Gastrocnemius medialis (tissue), 4 donors: ENCODE measurements at regions not wholly inside any gene's neighbourhood (a gene's known extent, or its start where the extent isn't known, plus 50 kb on each side); places are given as distances from the start of the nearest gene placed in this dataset.
"Not testable (repeated sequence)": the region's sequence is repeated elsewhere in the genome, so short reads cannot be mapped to it uniquely, and the experiment has no call there.

Experiments
- ATAC-seq, 2 donors: fragments of 150-250 bp; one replicate each; pipeline ENCODE4 v1.9.1; 2016
- DNase-seq, 2 donors: peaks; one replicate each; pipeline ENCODE4 v3.0.0-alpha.2; 2019
- H3K27ac ChIP-seq, 4 donors: fragments of 200-600 bp; sonication (generic); 1 replicate in 1 of 4; 2 replicates in 3 of 4; pipeline ENCODE4 v1.5.1; 2016 to 2018; ENCODE audit warnings: mild to moderate bottlenecking in 2 of 4, moderate library complexity in 1 of 4
- H3K27me3 ChIP-seq, 3 donors: fragments of 200-600 bp; sonication (generic) in 2 of 3; 1 replicate in 1 of 3; 2 replicates in 2 of 3; pipeline versions ENCODE4 v1.5.1 to v1.6.0; 2016 to 2019; ENCODE audit warnings: mild to moderate bottlenecking in 1 of 3, moderate library complexity in 1 of 3
- H3K36me3 ChIP-seq, 2 donors: fragments of 200-600 bp; sonication (generic) in 1 of 2; one replicate each; pipeline ENCODE4 v1.5.1; 2017 to 2018
- H3K4me1 ChIP-seq, 2 donors: fragments of 200-600 bp; sonication (generic) in 1 of 2; one replicate each; pipeline ENCODE4 v1.5.1; 2016 to 2017; ENCODE audit warnings: mild to moderate bottlenecking in 2 of 2
- H3K4me3 ChIP-seq, 4 donors: fragments of 200-600 bp; sonication (generic) in 3 of 4; 1 replicate in 1 of 4; 2 replicates in 3 of 4; pipeline ENCODE4 v1.5.1; 2016 to 2019; ENCODE audit warnings: mild to moderate bottlenecking in 2 of 4
- H3K9me3 ChIP-seq, 3 donors: fragments of 200-600 bp; sonication (generic) in 2 of 3; 1 replicate in 1 of 3; 2 replicates in 2 of 3; pipeline ENCODE4 v1.5.1; 2016 to 2019
- CTCF ChIP-seq, 5 experiments: fragments of 450-650 bp in 3 of 5; fragments of 200-600 bp in 2 of 5; sonication (generic) in 2 of 5; IDR thresholded peaks in 4 of 5; conservative IDR thresholded peaks in 1 of 5; 1 replicate in 4 of 5; 2 replicates in 1 of 5; pipeline ENCODE4 v1.5.1; 2016 to 2019; ENCODE audit warnings: antibody characterized with exemption in 5 of 5, mild to moderate bottlenecking in 3 of 5, moderate library complexity in 3 of 5
- POLR2A ChIP-seq, 2 donors: fragments of 450-650 bp; IDR thresholded peaks; one replicate each; pipeline ENCODE4 v1.6.1; 2017; ENCODE audit warnings: antibody characterized with exemption in 2 of 2, mild to moderate bottlenecking in 2 of 2, moderate library complexity in 2 of 2
- in situ Hi-C, 4 donors: fragments of 200-750 bp; cut with MboI; loops; one replicate each; pipeline versions ENCODE4 v1.15.0 to v1.8.0; 2017; ENCODE audit warnings: low sequenced_read_pairs in 4 of 4
- intact Hi-C: fragments of 100-400 bp; cut with DNase I; formaldehyde crosslinking; loops from one replicate; pipeline ENCODE4 v1.15.1; 2023; ENCODE audit warnings: low total_unique reads

- no peaks in the 10 kb centered on the region for H3K27me3 ChIP-seq
- no peak overlapping the region for H3K27ac ChIP-seq
- no peak for ATAC-seq
- H3K4me3 ChIP-seq, result no peak overlapping the region
- no peaks in the 10 kb centered on the region for H3K9me3 ChIP-seq
- intact Hi-C loops, result no loop called here
- H3K36me3 ChIP-seq, result no peaks in the 10 kb centered on the region
- no peak for DNase-seq
- in situ Hi-C loops, result no loop called here
- TF ChIP-seq POLR2A (IDR thresholded peaks at IDR 0.05), result no peak
- H3K4me1 ChIP-seq, result no peaks in the 10 kb centered on the region
These were observed 629.6 kb downstream of the SLC16A7 start for GRCh38 chr12:60225216-60226000.

- no peaks in the 10 kb centered on the region for H3K27me3 ChIP-seq
- no peak overlapping the region for H3K27ac ChIP-seq
- no peaks in the 10 kb centered on the region for H3K36me3 ChIP-seq
- H3K4me1 ChIP-seq, result no peaks in the 10 kb centered on the region
- no peak for DNase-seq
- in situ Hi-C loops, result no loop called here
- intact Hi-C loops, result no loop called here
- no peak overlapping the region for H3K4me3 ChIP-seq
- H3K9me3 ChIP-seq, result no peaks in the 10 kb centered on the region
- TF ChIP-seq POLR2A (IDR thresholded peaks at IDR 0.05) (no peak), CTCF (IDR thresholded peaks at IDR 0.05 in 4 of 5, conservative IDR thresholded peaks at IDR 0.05 in 1 of 5) (no peak)
- ATAC-seq, result no peak
These were observed 632.1 kb downstream of the SLC16A7 start for GRCh38 chr12:60227916-60228315.

GRCh38 chr12:60230056-60230455 lies 634.2 kb downstream of the SLC16A7 start:
- Histone ChIP-seq H3K27me3 (no peaks in the 10 kb centered on the region), H3K36me3 (no peaks in the 10 kb centered on the region), H3K9me3 (no peaks in the 10 kb centered on the region), H3K4me3 (no peak overlapping the region), H3K4me1 (no peaks in the 10 kb centered on the region), H3K27ac (no peak overlapping the region)
- no peak for TF ChIP-seq CTCF (IDR thresholded peaks at IDR 0.05 in 4 of 5, conservative IDR thresholded peaks at IDR 0.05 in 1 of 5)
- TF ChIP-seq POLR2A (IDR thresholded peaks at IDR 0.05), result no peak
- DNase-seq (no peak), ATAC-seq (no peak)
- in situ Hi-C loops, result no loop called here
- intact Hi-C loops, result no loop called here

GRCh38 chr12:60231303-60231702 lies 635.5 kb downstream of the SLC16A7 start:
- H3K27ac ChIP-seq, result no peak overlapping the region
- H3K36me3 ChIP-seq, result no peaks in the 10 kb centered on the region
- no peak for TF ChIP-seq POLR2A (IDR thresholded peaks at IDR 0.05)
- TF ChIP-seq CTCF (IDR thresholded peaks at IDR 0.05 in 4 of 5, conservative IDR thresholded peaks at IDR 0.05 in 1 of 5), result no peak
- H3K27me3 ChIP-seq, result no peaks in the 10 kb centered on the region
- no peak for DNase-seq
- no peaks in the 10 kb centered on the region for H3K4me1 ChIP-seq
- in situ Hi-C loops, result no loop called here
- intact Hi-C loops, result no loop called here
- no peaks in the 10 kb centered on the region for H3K9me3 ChIP-seq
- no peak for ATAC-seq
- H3K4me3 ChIP-seq, result no peak overlapping the region

GRCh38 chr12:60231976-60232907 lies 636.4 kb downstream of the SLC16A7 start:
- Histone ChIP-seq H3K27ac (no peak overlapping the region), H3K27me3 (no peaks in the 10 kb centered on the region), H3K4me3 (no peak overlapping the region), H3K9me3 (no peaks in the 10 kb centered on the region), H3K36me3 (no peaks in the 10 kb centered on the region), H3K4me1 (no peaks in the 10 kb centered on the region)
- DNase-seq (no peak), ATAC-seq (no peak)
- intact Hi-C loops (no loop called here), in situ Hi-C loops (no loop called here)
- TF ChIP-seq POLR2A (IDR thresholded peaks at IDR 0.05) (no peak), CTCF (IDR thresholded peaks at IDR 0.05 in 4 of 5, conservative IDR thresholded peaks at IDR 0.05 in 1 of 5) (no peak)

GRCh38 chr12:60234611-60235195 lies 638.9 kb downstream of the SLC16A7 start:
- ATAC-seq, intact Hi-C loops, H3K36me3 ChIP-seq, H3K4me3 ChIP-seq, H3K27ac ChIP-seq, H3K4me1 ChIP-seq, DNase-seq, H3K9me3 ChIP-seq, H3K27me3 ChIP-seq, in situ Hi-C loops: not testable (repeated sequence)
